Cardiac muscle cell (in vitro differentiated cells and primary cell): ENCODE measurements at regions not wholly inside any gene's neighbourhood (a gene's known extent, or its start where the extent isn't known, plus 50 kb on each side); places are given as distances from the start of the nearest gene placed in this dataset.

Source experiments
- DNase-seq, 2 donors: peaks; one replicate each; pipeline versions ENCODE4 v3.0.0 to v3.0.0-alpha.2; 2010 to 2017; ENCODE audit warnings: low read depth in 1 of 2, low spot score in 1 of 2
- H3K27ac ChIP-seq: fragments of 200-600 bp; sonication (generic); 2 replicates; pipeline ENCODE4 v1.5.1; 2016
- H3K27me3 ChIP-seq: fragments of 200-600 bp; sonication (generic); 2 replicates; pipeline ENCODE4 v1.6.0; 2016; ENCODE audit warnings: control low read depth
- H3K36me3 ChIP-seq: fragments of 200-600 bp; sonication (generic); 2 replicates; pipeline ENCODE4 v1.5.1; 2016; ENCODE audit warnings: control low read depth
- H3K4me1 ChIP-seq: fragments of 200-600 bp; sonication (generic); 2 replicates; pipeline ENCODE4 v1.8.1; 2017; ENCODE audit warnings: low read depth, mild to moderate bottlenecking, mixed run types
- H3K4me3 ChIP-seq: fragments of 200-600 bp; sonication (generic); 2 replicates; pipeline ENCODE4 v1.5.1; 2016; ENCODE audit warnings: mild to moderate bottlenecking
- H3K9me3 ChIP-seq: fragments of 200-600 bp; sonication (generic); 2 replicates; pipeline ENCODE4 v1.5.1; 2017; ENCODE audit warnings: low read depth, mild to moderate bottlenecking, control low read depth
- TF ChIP-seq, protein P1 (sequence below): IDR thresholded peaks from 2 replicates; pipeline ENCODE4 v1.5.1; 2012; ENCODE audit warnings: low read depth, mild to moderate bottlenecking, low read length

DNA sequence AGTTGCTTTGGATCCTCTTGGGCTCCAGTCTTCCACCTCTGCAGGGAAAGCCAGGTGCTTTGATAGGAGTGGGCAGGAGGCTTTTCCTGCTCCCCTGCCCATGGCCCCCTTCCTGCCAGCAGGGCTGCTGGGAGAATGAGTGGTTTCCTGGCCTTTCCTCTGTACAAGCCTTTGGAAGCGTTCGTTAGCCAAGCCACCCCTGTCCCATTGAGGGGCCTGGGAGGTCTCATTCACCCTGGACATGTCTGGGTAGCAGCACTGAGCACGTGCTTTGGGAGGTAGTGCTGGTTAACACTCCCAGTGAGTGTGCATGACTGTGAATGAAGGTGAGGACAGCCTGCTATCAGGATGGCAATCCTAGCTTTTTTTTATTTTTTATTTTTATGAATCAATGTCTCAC lies 118.5 kb upstream of the CACNA1E start:
- Histone ChIP-seq H3K36me3 (no peaks in the 10 kb centered on the region), H3K4me3 (no peak overlapping the region), H3K9me3 (no peaks in the 10 kb centered on the region), H3K27me3 (peaks cover 3% of the 10 kb centered on the region), H3K27ac (no peak overlapping the region), H3K4me1 (no peaks in the 10 kb centered on the region)
- no peak for DNase-seq
- TF ChIP-seq, protein P1, sequence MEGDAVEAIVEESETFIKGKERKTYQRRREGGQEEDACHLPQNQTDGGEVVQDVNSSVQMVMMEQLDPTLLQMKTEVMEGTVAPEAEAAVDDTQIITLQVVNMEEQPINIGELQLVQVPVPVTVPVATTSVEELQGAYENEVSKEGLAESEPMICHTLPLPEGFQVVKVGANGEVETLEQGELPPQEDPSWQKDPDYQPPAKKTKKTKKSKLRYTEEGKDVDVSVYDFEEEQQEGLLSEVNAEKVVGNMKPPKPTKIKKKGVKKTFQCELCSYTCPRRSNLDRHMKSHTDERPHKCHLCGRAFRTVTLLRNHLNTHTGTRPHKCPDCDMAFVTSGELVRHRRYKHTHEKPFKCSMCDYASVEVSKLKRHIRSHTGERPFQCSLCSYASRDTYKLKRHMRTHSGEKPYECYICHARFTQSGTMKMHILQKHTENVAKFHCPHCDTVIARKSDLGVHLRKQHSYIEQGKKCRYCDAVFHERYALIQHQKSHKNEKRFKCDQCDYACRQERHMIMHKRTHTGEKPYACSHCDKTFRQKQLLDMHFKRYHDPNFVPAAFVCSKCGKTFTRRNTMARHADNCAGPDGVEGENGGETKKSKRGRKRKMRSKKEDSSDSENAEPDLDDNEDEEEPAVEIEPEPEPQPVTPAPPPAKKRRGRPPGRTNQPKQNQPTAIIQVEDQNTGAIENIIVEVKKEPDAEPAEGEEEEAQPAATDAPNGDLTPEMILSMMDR: no peak

DNA sequence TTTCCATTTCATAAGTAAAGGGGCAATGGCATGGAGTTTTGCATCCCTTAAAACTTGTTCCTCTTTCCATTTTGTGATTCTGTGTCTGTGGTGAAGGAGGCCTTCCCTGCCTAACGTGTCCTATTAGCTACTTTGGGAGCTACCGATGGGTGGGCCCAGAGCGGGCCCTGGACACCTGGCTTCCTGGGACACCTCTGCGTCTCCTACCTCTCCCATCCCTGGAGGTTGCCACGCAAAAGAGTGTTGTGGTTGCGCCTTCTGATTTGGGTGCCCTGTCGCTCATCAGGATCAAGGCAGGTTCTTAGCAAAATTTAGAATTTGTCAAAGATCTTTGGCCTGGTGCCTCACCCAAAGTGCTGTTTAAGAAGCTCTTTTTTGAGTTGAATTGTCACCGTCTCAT lies 116.4 kb upstream of the CACNA1E start:
- no peak for DNase-seq
- H3K4me1 ChIP-seq: no peaks in the 10 kb centered on the region
- no peaks in the 10 kb centered on the region for H3K36me3 ChIP-seq
- H3K9me3 ChIP-seq: no peaks in the 10 kb centered on the region
- H3K4me3 ChIP-seq: no peak overlapping the region
- H3K27me3 ChIP-seq: no peaks in the 10 kb centered on the region
- H3K27ac ChIP-seq: no peak overlapping the region
- TF ChIP-seq, protein P1: no peak

DNA sequence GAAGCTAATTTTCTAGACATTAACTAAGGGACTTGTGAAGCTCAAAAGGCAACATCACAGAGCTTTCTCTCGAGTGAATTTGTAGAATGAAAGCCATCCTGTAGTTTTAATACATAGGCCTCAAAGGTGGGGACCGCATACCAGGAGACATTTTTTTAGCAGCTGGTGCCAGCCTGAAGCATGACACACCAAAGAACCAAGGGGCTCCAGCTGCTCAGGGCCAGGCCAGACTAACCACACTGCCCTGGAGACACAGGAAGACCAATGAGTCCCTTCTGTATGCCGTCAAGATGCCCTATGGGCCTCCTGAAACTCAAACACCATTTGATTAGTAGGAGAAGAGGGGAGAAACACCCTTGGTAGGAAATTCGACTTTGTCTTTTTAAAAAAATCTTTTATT lies 113.9 kb upstream of the CACNA1E start:
- TF ChIP-seq, protein P1: no peak
- no peak overlapping the region for H3K4me3 ChIP-seq
- H3K4me1 ChIP-seq: no peaks in the 10 kb centered on the region
- no peaks in the 10 kb centered on the region for H3K27me3 ChIP-seq
- no peaks in the 10 kb centered on the region for H3K36me3 ChIP-seq
- no peaks in the 10 kb centered on the region for H3K9me3 ChIP-seq
- no peak overlapping the region for H3K27ac ChIP-seq
- no peak for DNase-seq

DNA sequence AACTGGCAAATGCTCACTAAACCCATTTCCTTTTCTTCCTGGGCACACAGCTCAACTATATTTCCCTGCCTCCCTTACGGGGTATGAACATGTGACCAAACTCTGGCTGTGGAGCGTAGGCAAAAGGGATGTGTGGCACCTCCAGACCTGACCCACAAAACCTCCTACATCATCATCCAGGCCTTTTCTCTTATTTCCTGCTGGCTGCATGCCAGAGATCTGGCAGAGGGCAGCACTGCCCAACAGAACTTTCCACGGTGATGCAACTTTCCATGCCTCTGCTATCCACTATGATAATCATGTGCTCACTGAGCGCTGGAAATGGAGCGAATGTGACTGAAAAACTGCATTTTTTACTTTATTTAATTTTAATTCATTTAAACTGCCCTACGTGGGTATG lies 99.6 kb upstream of the CACNA1E start:
- H3K27me3 ChIP-seq: no peaks in the 10 kb centered on the region
- TF ChIP-seq, protein P1: no peak
- H3K27ac ChIP-seq: no peak overlapping the region
- H3K4me3 ChIP-seq: no peak overlapping the region
- DNase-seq: no peak
- H3K4me1 ChIP-seq: peaks cover 3% of the 10 kb centered on the region
- H3K36me3 ChIP-seq: no peaks in the 10 kb centered on the region
- H3K9me3 ChIP-seq: no peaks in the 10 kb centered on the region

DNA sequence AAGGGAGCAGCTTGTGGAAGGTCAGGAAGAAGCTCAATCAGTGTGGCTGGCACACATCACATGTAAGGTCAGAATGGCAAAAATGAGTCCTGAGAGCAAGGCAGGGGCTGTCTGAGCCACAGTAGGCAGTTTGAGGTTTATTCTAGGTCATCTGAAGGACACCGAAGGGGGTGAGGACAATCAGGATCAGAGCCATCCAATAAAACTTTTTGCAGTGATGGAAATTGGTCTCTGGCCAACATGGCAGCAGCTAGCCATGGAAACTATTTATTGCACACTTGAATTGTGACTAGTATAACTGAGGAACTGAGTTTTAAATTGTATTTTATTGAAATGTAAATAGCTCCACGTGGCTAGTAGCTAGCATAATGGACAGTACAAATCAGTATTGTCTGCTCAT lies 97.0 kb upstream of the CACNA1E start:
- Histone ChIP-seq H3K36me3 (no peaks in the 10 kb centered on the region), H3K27ac (no peak overlapping the region), H3K27me3 (no peaks in the 10 kb centered on the region), H3K4me1 (peaks cover 8% of the 10 kb centered on the region), H3K4me3 (no peak overlapping the region), H3K9me3 (no peaks in the 10 kb centered on the region)
- TF ChIP-seq, protein P1: no peak
- DNase-seq: no peak

DNA sequence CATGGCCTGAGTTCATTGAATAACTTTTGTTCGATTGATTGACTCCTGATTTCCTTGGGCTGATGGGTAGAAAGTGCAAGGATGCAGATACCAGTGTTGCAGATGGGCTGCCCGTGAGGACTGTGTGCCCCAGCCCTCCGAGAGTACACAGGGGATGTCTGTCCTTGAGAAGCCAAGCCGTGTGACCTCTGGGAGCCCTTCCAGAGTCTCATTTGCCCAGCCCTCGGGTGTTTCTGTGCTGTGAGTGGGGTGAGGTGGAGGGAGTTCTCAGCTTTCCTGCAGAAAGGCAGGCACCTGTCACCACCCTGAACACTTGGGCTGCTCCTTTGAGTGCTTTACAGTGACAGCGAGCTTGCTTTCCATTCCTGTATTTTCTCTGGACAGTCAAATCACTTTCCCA lies 96.4 kb upstream of the CACNA1E start:
- no peaks in the 10 kb centered on the region for H3K36me3 ChIP-seq
- TF ChIP-seq, protein P1: no peak
- H3K9me3 ChIP-seq: no peaks in the 10 kb centered on the region
- no peak overlapping the region for H3K27ac ChIP-seq
- no peaks in the 10 kb centered on the region for H3K27me3 ChIP-seq
- peaks cover 8% of the 10 kb centered on the region for H3K4me1 ChIP-seq
- H3K4me3 ChIP-seq: no peak overlapping the region
- DNase-seq: peak in 1 of 2 donors; percentile 55
